ENCODE measurements at regions not wholly inside any gene's neighbourhood (a gene's known extent, or its start where the extent isn't known, plus 50 kb on each side); places are given as distances from the start of the nearest gene placed in this dataset.

- TF ChIP-seq TAF1 (IDR thresholded peaks at IDR 0.05; ENCODE audit: borderline replicate concordance, low read depth, low read length) = no peak
- TF ChIP-seq POLR2AphosphoS5 (IDR thresholded peaks at IDR 0.05; ENCODE audit: low read depth, low read length) = no peak
- no peak for TF ChIP-seq POLR2A (IDR thresholded peaks at IDR 0.05; ENCODE audit: low read depth, low read length)
Observed at GRCh38 chr13:75132701-75133695, 349.0 kb downstream of the TBC1D4 start.

All from GM12892 (cell line).